WERI-Rb-1 (cell line): ENCODE measurements at regions not wholly inside any gene's neighbourhood (a gene's known extent, or its start where the extent isn't known, plus 50 kb on each side); places are given as distances from the start of the nearest gene placed in this dataset.

Experiments used
- DNase-seq: peaks from one replicate; pipeline ENCODE4 v3.0.0-alpha.2; 2020
- H3K27ac ChIP-seq: fragments of 250-450 bp; sonication (Bioruptor Pico); 2 replicates; pipeline ENCODE4 v1.5.1; 2020; ENCODE audit warnings: mild to moderate bottlenecking, moderate library complexity
- H3K27me3 ChIP-seq: fragments of 250-450 bp; sonication (Bioruptor Pico); 2 replicates; pipeline ENCODE4 v1.5.1; 2021; ENCODE audit warnings: mild to moderate bottlenecking, low read depth, moderate library complexity; ENCODE audit not compliant: insufficient read depth, severe bottlenecking
- H3K36me3 ChIP-seq: fragments of 250-450 bp; sonication (Bioruptor Pico); 2 replicates; pipeline ENCODE4 v1.5.1; 2020; ENCODE audit warnings: mild to moderate bottlenecking, moderate library complexity
- H3K4me3 ChIP-seq: 2 replicates; pipeline ENCODE4 v1.5.1; 2011; ENCODE audit warnings: low read depth, mild to moderate bottlenecking, control low read depth, low read length
- H3K9me3 ChIP-seq: fragments of 250-450 bp; sonication (Bioruptor Pico); 2 replicates; pipeline ENCODE4 v1.5.1; 2021; ENCODE audit warnings: mild to moderate bottlenecking, moderate library complexity; ENCODE audit not compliant: severe bottlenecking
- CTCF ChIP-seq: IDR thresholded peaks from 2 replicates; pipeline ENCODE4 v1.5.1; 2011; ENCODE audit warnings: low read depth, mild to moderate bottlenecking, control low read depth, inconsistent platforms, low read length

DNA sequence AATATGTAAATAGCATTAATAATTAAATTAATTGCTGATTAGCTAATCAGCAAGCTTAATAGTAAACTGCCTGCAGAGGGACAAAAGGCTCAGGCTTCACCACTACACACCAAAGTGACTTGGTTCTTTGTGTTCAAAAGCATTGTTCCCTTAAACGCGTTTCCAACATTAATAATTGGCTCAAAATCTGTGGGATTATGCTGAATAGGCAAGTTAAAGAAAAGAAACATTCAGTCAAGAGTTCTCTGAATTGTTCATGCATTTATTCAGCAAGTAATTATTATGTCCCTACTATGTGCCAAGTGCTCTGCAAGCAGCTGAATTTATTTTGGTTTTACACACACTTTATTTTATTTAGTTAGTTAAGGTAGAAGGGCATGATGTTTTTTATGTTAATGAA lies 558.5 kb upstream of the ARRDC4 start:
- Histone ChIP-seq H3K9me3 (no peaks in the 10 kb centered on the region), H3K27me3 (peaks cover 22% of the 10 kb centered on the region), H3K4me3 (no peak overlapping the region), H3K36me3 (no peaks in the 10 kb centered on the region), H3K27ac (no peak overlapping the region)
- no peak for TF ChIP-seq CTCF
- DNase-seq = no peak

DNA sequence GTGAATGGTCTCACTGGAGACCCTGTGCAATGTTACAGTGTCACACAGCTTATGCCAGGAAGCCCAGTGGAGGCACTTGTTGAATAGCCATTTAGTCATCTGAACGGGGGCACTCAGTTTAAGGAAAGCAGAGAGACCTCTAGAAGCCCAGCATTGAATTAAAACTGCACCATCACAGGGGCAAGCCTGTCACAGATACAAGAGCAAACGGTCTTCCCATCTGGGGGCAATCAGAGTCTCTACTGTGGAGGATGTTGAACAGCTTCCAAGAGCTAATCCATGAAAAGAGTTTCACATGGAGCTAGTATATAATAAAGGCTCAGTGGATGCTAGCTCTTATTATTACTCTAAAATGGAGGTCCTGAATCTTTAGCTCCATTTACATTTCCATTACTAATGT lies 553.7 kb upstream of the ARRDC4 start:
- no peak overlapping the region for H3K4me3 ChIP-seq
- no peak for DNase-seq
- H3K27me3 ChIP-seq = peaks cover 31% of the 10 kb centered on the region
- H3K27ac ChIP-seq = no peak overlapping the region
- H3K36me3 ChIP-seq = no peaks in the 10 kb centered on the region
- TF ChIP-seq CTCF = no peak
- no peaks in the 10 kb centered on the region for H3K9me3 ChIP-seq

DNA sequence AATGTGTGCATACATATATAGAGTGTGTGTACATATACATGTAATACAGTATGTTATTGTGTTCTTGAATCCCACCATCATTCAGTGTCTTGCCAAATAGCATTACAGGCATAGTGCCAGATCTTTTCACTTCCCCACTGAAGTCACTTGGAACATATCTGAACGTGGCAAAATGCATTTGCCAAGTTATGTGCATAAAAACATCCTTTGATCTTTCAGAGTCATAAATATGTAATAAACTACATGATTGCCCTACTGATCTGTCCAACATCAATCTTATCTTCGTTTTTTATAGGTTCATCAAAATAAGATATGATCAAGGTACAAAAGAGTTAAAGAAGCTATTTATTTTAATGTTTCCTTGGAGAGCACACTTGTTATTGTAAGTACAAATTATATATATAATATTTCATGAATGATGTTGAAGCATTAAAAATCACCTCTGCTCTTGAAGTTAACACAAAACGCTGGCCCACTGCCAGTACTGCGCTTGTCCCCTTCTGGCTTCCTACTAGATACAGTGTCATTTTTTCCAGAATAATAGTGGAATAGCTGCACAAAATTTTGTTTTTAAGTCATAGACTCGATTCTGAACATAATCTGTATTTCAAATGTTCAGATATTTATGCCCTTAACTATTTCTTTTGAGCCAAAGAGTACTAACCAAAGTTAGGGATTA lies 549.5 kb upstream of the ARRDC4 start:
- Histone ChIP-seq H3K27ac (no peak overlapping the region), H3K9me3 (no peaks in the 10 kb centered on the region), H3K27me3 (peaks cover 20% of the 10 kb centered on the region), H3K36me3 (no peaks in the 10 kb centered on the region), H3K4me3 (no peak overlapping the region)
- no peak for DNase-seq
- no peak for TF ChIP-seq CTCF

DNA sequence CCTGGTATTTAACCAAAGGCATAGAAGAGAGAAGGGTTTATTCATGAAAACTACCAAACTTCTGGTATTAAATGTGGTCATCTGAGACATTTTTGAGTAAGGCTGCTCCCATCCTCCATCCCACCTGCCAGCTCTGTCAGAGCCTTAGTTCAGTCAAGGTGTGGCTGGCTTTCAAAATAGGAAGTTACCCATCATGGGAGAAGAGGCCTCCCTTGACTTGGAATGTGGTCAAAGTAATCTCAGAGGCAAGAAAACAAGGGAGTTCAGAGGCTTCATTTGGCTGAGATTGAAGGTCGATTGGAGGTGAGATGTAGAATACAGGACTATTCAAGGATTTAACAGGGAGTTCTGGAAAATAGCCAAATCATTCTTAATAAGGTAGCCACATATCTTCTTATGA lies 540.4 kb upstream of the ARRDC4 start:
- no peak for DNase-seq
- Histone ChIP-seq H3K36me3 (no peaks in the 10 kb centered on the region), H3K4me3 (no peak overlapping the region), H3K27me3 (peaks cover 13% of the 10 kb centered on the region), H3K27ac (no peak overlapping the region), H3K9me3 (no peaks in the 10 kb centered on the region)
- TF ChIP-seq CTCF = no peak

- H3K4me3 ChIP-seq = no peak overlapping the region
These were observed 534.9 kb upstream of the ARRDC4 start for GRCh38 chr15:97425596-97425995.

More at GRCh38 chr15:97425596-97425995, 534.9 kb upstream of the ARRDC4 start:
- no peak for DNase-seq
- H3K9me3 ChIP-seq = no peaks in the 10 kb centered on the region
- no peak overlapping the region for H3K27ac ChIP-seq
- no peak for TF ChIP-seq CTCF
- H3K27me3 ChIP-seq = peaks cover 16% of the 10 kb centered on the region
- no peaks in the 10 kb centered on the region for H3K36me3 ChIP-seq
